ENCODE measurements at regions not wholly inside any gene's neighbourhood (a gene's known extent, or its start where the extent isn't known, plus 50 kb on each side); places are given as distances from the start of the nearest gene placed in this dataset.

GRCh38 chr4:187184508-187184907, 460.9 kb upstream of the FAT1 start:
- H3K36me3 ChIP-seq, result no peaks in the 10 kb centered on the region
- no peak for TF ChIP-seq POLR2A (IDR thresholded peaks at IDR 0.05)
- no peak for TF ChIP-seq CTCF (IDR thresholded peaks at IDR 0.05)
- DNase-seq (no peak), ATAC-seq (no peak)
- no peaks in the 10 kb centered on the region for H3K9me3 ChIP-seq
- no peaks in the 10 kb centered on the region for H3K4me1 ChIP-seq
- 64% methylated on average over 6 of the region's 6 CpGs for WGBS (ENCODE audit: insufficient coverage, low coverage, low lambda C conversion rate, missing lambda C conversion rate)
- H3K27ac ChIP-seq, result no peak overlapping the region
- H3K4me3 ChIP-seq, result no peak overlapping the region
- no peaks in the 10 kb centered on the region for H3K27me3 ChIP-seq
- intact Hi-C loops (cut with DNase I), result no loop called here

DNA sequence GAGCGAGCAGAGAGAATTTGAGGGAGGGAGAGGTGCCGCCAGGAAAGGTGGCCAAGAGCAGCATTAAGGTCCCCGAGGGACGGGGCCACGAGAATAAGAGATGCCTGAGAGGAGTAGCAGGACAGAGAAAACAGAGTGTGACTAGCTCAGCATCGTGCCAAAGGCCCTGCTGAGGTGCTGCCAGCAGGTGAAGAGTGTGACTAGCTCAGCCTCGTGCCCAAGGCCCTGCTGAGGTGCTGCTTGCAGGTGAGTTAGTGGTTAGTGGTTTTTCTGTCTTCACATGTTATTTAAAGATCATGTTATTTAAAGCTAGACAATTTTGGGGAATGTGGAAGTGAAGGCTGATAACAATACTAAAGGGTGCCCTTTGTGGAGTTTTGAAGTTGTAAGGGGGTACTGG, 464.5 kb upstream of the FAT1 start:
- no peak for DNase-seq
- no peaks in the 10 kb centered on the region for H3K4me1 ChIP-seq
- TF ChIP-seq CTCF (IDR thresholded peaks at IDR 0.05) (no peak), POLR2A (IDR thresholded peaks at IDR 0.05) (no peak)
- no peak overlapping the region for H3K27ac ChIP-seq
- H3K36me3 ChIP-seq, result no peaks in the 10 kb centered on the region
- WGBS (ENCODE audit: insufficient coverage, low coverage, low lambda C conversion rate, missing lambda C conversion rate), result 36% methylated on average over 7 of the region's 7 CpGs
- H3K9me3 ChIP-seq, result no peaks in the 10 kb centered on the region
- no peak overlapping the region for H3K4me3 ChIP-seq
- no peak for ATAC-seq
- H3K27me3 ChIP-seq, result no peaks in the 10 kb centered on the region
- intact Hi-C loops (cut with DNase I), result no loop called here

GRCh38 chr4:187188741-187189140, 465.1 kb upstream of the FAT1 start:
- 60% methylated on average over 2 of the region's 3 CpGs for WGBS (ENCODE audit: insufficient coverage, low coverage, low lambda C conversion rate, missing lambda C conversion rate)

DNA sequence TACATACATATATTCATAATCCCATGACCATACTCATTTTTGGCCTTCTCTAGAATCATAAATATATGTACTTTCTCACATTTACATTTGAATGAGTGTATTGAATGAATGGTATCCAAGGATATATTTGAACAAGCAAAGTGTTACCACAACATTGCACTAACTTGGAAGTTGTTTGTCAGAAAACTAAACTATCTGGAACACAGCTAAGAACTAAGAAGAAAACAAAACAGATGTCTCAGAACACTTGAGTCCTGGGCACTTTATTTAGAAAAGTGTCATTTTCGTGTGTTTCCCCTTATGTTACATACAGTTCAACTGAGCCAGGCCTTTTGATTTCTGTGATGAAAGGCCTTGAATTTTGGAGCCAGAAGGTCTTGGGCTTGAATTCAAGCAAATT, 466.7 kb upstream of the FAT1 start:
- ATAC-seq (no peak), DNase-seq (no peak)
- no peaks in the 10 kb centered on the region for H3K9me3 ChIP-seq
- H3K4me1 ChIP-seq, result no peaks in the 10 kb centered on the region
- TF ChIP-seq POLR2A (IDR thresholded peaks at IDR 0.05), result no peak
- no peak for TF ChIP-seq CTCF (IDR thresholded peaks at IDR 0.05)
- H3K36me3 ChIP-seq, result no peaks in the 10 kb centered on the region
- no peaks in the 10 kb centered on the region for H3K27me3 ChIP-seq
- intact Hi-C loops (cut with DNase I), result no loop called here
- WGBS (ENCODE audit: insufficient coverage, low coverage, low lambda C conversion rate, missing lambda C conversion rate), result 18% methylated on average over 1 of the region's 1 CpG
- no peak overlapping the region for H3K27ac ChIP-seq
- H3K4me3 ChIP-seq, result no peak overlapping the region

More at GRCh38 chr4:187188741-187189140, 465.1 kb upstream of the FAT1 start:
- DNase-seq (no peak), ATAC-seq (no peak)
- intact Hi-C loops (cut with DNase I), result no loop called here
- Histone ChIP-seq H3K36me3 (no peaks in the 10 kb centered on the region), H3K4me1 (no peaks in the 10 kb centered on the region), H3K4me3 (no peak overlapping the region), H3K27me3 (no peaks in the 10 kb centered on the region), H3K27ac (no peak overlapping the region), H3K9me3 (no peaks in the 10 kb centered on the region)
- TF ChIP-seq CTCF (IDR thresholded peaks at IDR 0.05) (no peak), POLR2A (IDR thresholded peaks at IDR 0.05) (no peak)

GRCh38 chr4:187191676-187192075, 468.0 kb upstream of the FAT1 start:
- H3K27ac ChIP-seq, result no peak overlapping the region
- ATAC-seq (no peak), DNase-seq (no peak)
- no peaks in the 10 kb centered on the region for H3K9me3 ChIP-seq
- no peaks in the 10 kb centered on the region for H3K4me1 ChIP-seq
- H3K27me3 ChIP-seq, result no peaks in the 10 kb centered on the region
- 44% methylated on average over 5 of the region's 5 CpGs for WGBS (ENCODE audit: insufficient coverage, low coverage, low lambda C conversion rate, missing lambda C conversion rate)
- no peaks in the 10 kb centered on the region for H3K36me3 ChIP-seq
- no peak overlapping the region for H3K4me3 ChIP-seq
- intact Hi-C loops (cut with DNase I), result no loop called here
- TF ChIP-seq CTCF (IDR thresholded peaks at IDR 0.05) (no peak), POLR2A (IDR thresholded peaks at IDR 0.05) (no peak)
